SK-N-SH (cell line): ENCODE measurements at regions not wholly inside any gene's neighbourhood (a gene's known extent, or its start where the extent isn't known, plus 50 kb on each side); places are given as distances from the start of the nearest gene placed in this dataset.

Experiments
- CTCF ChIA-PET: fragments of 300-600, 350-600 bp; formaldehyde crosslinking; extraction: SDS; loops from one replicate; lab custom pipeline; 2021; lab: Yijun Ruan, JAX
- POLR2A ChIA-PET: fragments of 350-600 bp; sonication (Branson Sonifier 250); formaldehyde crosslinking; extraction: SDS; loops from one replicate; lab custom pipeline; 2020; ENCODE audit warnings: antibody characterized with exemption, inconsistent platforms; lab: Yijun Ruan, JAX
- DNase-seq: peaks from one replicate; pipeline ENCODE4 v3.0.0; 2012
- H2AFZ ChIP-seq: fragments of 200-600 bp; sonication (generic); 2 replicates; pipeline ENCODE4 v1.8.1; 2016; ENCODE audit warnings: antibody characterized with exemption, mild to moderate bottlenecking, low read depth
- H3F3A ChIP-seq: fragments of 200-600 bp; sonication (generic); replicated peaks from 2 replicates; pipeline ENCODE3; 2016; ENCODE audit warnings: antibody characterized with exemption, mild to moderate bottlenecking; ENCODE audit not compliant: insufficient read depth
- H3K27ac ChIP-seq, 2 experiments: fragments of 200-500 bp in 1 of 2; fragments of 200-600 bp in 1 of 2; sonication (Bioruptor generic) in 1 of 2; sonication (generic), shearing (Covaris generic) in 1 of 2; 2 replicates each; pipeline versions ENCODE4 v1.5.1 to v1.6.1; 2014 to 2016; ENCODE audit warnings: low read depth in 2 of 2, inconsistent platforms in 1 of 2, low read length in 1 of 2, mild to moderate bottlenecking in 1 of 2, mixed read lengths in 1 of 2
- H3K27me3 ChIP-seq: fragments of 200-600 bp; sonication (generic), shearing (Covaris generic); 2 replicates; pipeline ENCODE4 v1.6.1; 2016; ENCODE audit warnings: mixed run types; ENCODE audit not compliant: insufficient read depth
- H3K36me3 ChIP-seq, 2 experiments: fragments of 200-500 bp in 1 of 2; fragments of 200-600 bp in 1 of 2; sonication (Bioruptor generic) in 1 of 2; sonication (generic) in 1 of 2; replicated peaks in 1 of 2; 2 replicates each; pipeline versions ENCODE3 to v1.5.1; 2014 to 2016; ENCODE audit warnings: low read length in 1 of 2, mild to moderate bottlenecking in 1 of 2; ENCODE audit not compliant: insufficient read depth in 2 of 2, control insufficient read depth in 1 of 2
- H3K4me1 ChIP-seq, 2 experiments: fragments of 200-500 bp in 1 of 2; fragments of 200-600 bp in 1 of 2; sonication (Bioruptor generic) in 1 of 2; sonication (generic), shearing (Covaris generic) in 1 of 2; 2 replicates each; pipeline versions ENCODE4 v1.5.1 to v1.6.1; 2014 to 2016; ENCODE audit warnings: low read depth in 1 of 2, low read length in 1 of 2, mixed run types in 1 of 2; ENCODE audit not compliant: insufficient read depth in 2 of 2, control insufficient read depth in 1 of 2
- H3K4me2 ChIP-seq: fragments of 200-600 bp; sonication (generic), shearing (Covaris generic); 2 replicates; pipeline ENCODE4 v1.6.1; 2017; ENCODE audit warnings: mixed run types
- H3K4me3 ChIP-seq, 2 experiments: fragments of 200-500 bp in 1 of 2; fragments of 200-600 bp in 1 of 2; sonication (Bioruptor generic) in 1 of 2; sonication (generic), shearing (Covaris generic) in 1 of 2; 2 replicates each; pipeline versions ENCODE4 v1.5.1 to v1.8.1; 2014 to 2016; ENCODE audit warnings: low read depth in 2 of 2, inconsistent platforms in 1 of 2, low read length in 1 of 2, mild to moderate bottlenecking in 1 of 2, mixed read lengths in 1 of 2, moderate library complexity in 1 of 2
- H3K79me2 ChIP-seq: fragments of 200-600 bp; sonication (generic); 2 replicates; pipeline ENCODE4 v1.8.1; 2017; ENCODE audit warnings: mild to moderate bottlenecking; ENCODE audit not compliant: insufficient read depth
- H3K9ac ChIP-seq: fragments of 200-600 bp; sonication (generic); 2 replicates; pipeline ENCODE4 v1.6.1; 2017; ENCODE audit warnings: mixed run types
- H3K9me2 ChIP-seq: fragments of 200-600 bp; sonication (generic); 2 replicates; pipeline ENCODE4 v1.6.1; 2017; ENCODE audit warnings: mixed run types
- H3K9me3 ChIP-seq: fragments of 200-600 bp; sonication (generic); 2 replicates; pipeline ENCODE4 v1.6.1; 2017; ENCODE audit warnings: mixed run types, mild to moderate bottlenecking, moderate library complexity
- H4K20me1 ChIP-seq: fragments of 200-600 bp; sonication (generic); 2 replicates; pipeline ENCODE4 v1.6.1; 2017; ENCODE audit warnings: mild to moderate bottlenecking, mixed run types; ENCODE audit not compliant: insufficient read depth
- CHD2 ChIP-seq: fragments of 150-350 bp; IDR thresholded peaks from 2 replicates; pipeline ENCODE4 v1.6.1; 2018; ENCODE audit warnings: low read length; ENCODE audit not compliant: partially characterized antibody
- EP300 ChIP-seq, 2 experiments: IDR thresholded peaks; 2 replicates each; pipeline versions ENCODE4 v1.4.0 to v1.6.1; 2012; ENCODE audit warnings: borderline replicate concordance in 1 of 2, low read depth in 1 of 2, low read length in 1 of 2
- EZH2phosphoT487 ChIP-seq: fragments of 200-600 bp; sonication (generic); IDR thresholded peaks from 2 replicates; pipeline ENCODE4 v1.6.1; 2017; ENCODE audit warnings: low read depth, mixed run types, mild to moderate bottlenecking, antibody characterized with exemption, moderate library complexity, borderline replicate concordance
- FOSL2 ChIP-seq: IDR thresholded peaks from 2 replicates; pipeline ENCODE4 v1.4.0; 2012; ENCODE audit warnings: low read depth, mild to moderate bottlenecking, moderate library complexity, borderline replicate concordance
- FOXJ3 ChIP-seq: sonication (generic); formaldehyde crosslinking; IDR thresholded peaks from 2 replicates; pipeline ENCODE4 v1.5.1; 2020; ENCODE audit warnings: mild to moderate bottlenecking, missing genetic modification reagents
- GATA2 ChIP-seq: sonication (generic); formaldehyde crosslinking; IDR thresholded peaks from 2 replicates; pipeline ENCODE4 v1.5.0; 2020; ENCODE audit warnings: mild to moderate bottlenecking, missing genetic modification reagents
- JUND ChIP-seq: IDR thresholded peaks from 2 replicates; pipeline ENCODE4 v1.4.0; 2012
- NFIC ChIP-seq: IDR thresholded peaks from 2 replicates; pipeline ENCODE4 v1.4.0; 2012; ENCODE audit warnings: borderline replicate concordance
- NRF1 ChIP-seq: IDR thresholded peaks from 2 replicates; pipeline ENCODE4 v1.6.1; 2012; ENCODE audit warnings: low read depth, mild to moderate bottlenecking, low read length
- SIN3A ChIP-seq: IDR thresholded peaks from 2 replicates; pipeline ENCODE4 v1.6.1; 2012; ENCODE audit warnings: low read depth, mild to moderate bottlenecking, low read length, moderate library complexity, borderline replicate concordance
- SMC3 ChIP-seq: IDR thresholded peaks from 2 replicates; pipeline ENCODE4 v1.6.1; 2012; ENCODE audit warnings: low read depth, low read length, improper control_type of control experiment
- TAF1 ChIP-seq: IDR thresholded peaks from 2 replicates; pipeline ENCODE4 v1.6.1; 2012; ENCODE audit warnings: low read depth, mild to moderate bottlenecking, low read length, moderate library complexity, borderline replicate concordance
- TEAD4 ChIP-seq: IDR thresholded peaks from 2 replicates; pipeline ENCODE4 v1.4.0; 2012; ENCODE audit warnings: mild to moderate bottlenecking, borderline replicate concordance; ENCODE audit not compliant: insufficient read depth
- YY1 ChIP-seq: IDR thresholded peaks from 2 replicates; pipeline ENCODE4 v1.4.0; 2012; ENCODE audit warnings: low read depth, mild to moderate bottlenecking
- WGBS: methylation state at CpG from one replicate; pipeline ENCODE4 v1.1.6; 2017; ENCODE audit warnings: low lambda C conversion rate; 5-methylcytosine and 5-hydroxymethylcytosine counted together
- TF ChIP-seq, protein P1 (sequence below): IDR thresholded peaks from 2 replicates; pipeline ENCODE4 v1.4.0; 2012; ENCODE audit warnings: low read depth, borderline replicate concordance
- TF ChIP-seq, protein P2 (sequence below): IDR thresholded peaks from 2 replicates; pipeline ENCODE4 v1.4.0; 2012; ENCODE audit warnings: low read depth, borderline replicate concordance
- TF ChIP-seq, protein P3 (sequence below): fragments of 150-350 bp; IDR thresholded peaks from 2 replicates; pipeline ENCODE4 v1.6.1; 2016; ENCODE audit warnings: mild to moderate bottlenecking, low read depth, low read length
- TF ChIP-seq, protein P4 (sequence below): IDR thresholded peaks from 2 replicates; pipeline ENCODE4; 2012
- TF ChIP-seq, protein P5 (sequence below): fragments of 200-600 bp; sonication (generic); IDR thresholded peaks from 2 replicates; pipeline ENCODE4 v1.6.1; 2017; ENCODE audit warnings: antibody characterized with exemption, mild to moderate bottlenecking, moderate library complexity

DNA sequence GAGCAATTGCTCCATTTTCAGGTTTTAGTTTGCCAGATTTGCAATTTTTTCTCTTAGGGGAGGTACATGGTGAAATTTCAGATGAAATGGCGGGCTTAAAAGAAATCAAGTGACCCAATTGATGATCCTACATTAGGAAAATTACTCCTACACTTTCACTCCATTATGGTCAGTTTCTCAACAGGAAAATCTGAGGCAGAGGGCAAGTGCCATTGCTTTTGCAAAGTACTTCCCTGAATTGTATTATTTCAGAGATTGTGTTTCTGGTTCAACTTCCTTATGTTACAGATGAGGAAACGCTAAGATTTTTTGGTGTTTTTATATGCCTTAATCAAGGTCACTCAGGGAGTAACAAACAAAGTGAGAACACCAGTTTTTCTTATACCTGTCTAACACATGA, 302.2 kb downstream of the ARAP2 start:
- H3K9ac ChIP-seq, result no peak overlapping the region
- ChIA-PET CTCF (no interaction called here), POLR2A (no interaction called here)
- H3K4me1 ChIP-seq, result no peaks in the 10 kb centered on the region
- no peaks in the 10 kb centered on the region for H3K9me3 ChIP-seq
- H3K27ac ChIP-seq, result no peak overlapping the region
- H3K4me2 ChIP-seq, result no peak overlapping the region
- no peaks in the 10 kb centered on the region for H4K20me1 ChIP-seq
- no peak overlapping the region for H2AFZ ChIP-seq
- WGBS, result 3% methylated on average over 2 of the region's 2 CpGs
- H3K27me3 ChIP-seq, result no peaks in the 10 kb centered on the region
- no peaks in the 10 kb centered on the region for H3K79me2 ChIP-seq
- no peaks in the 10 kb centered on the region for H3K9me2 ChIP-seq
- TF ChIP-seq FOSL2 (no peak), FOXJ3 (CRISPR knock-in tag) (no peak), YY1 (no peak), JUND (no peak), TEAD4 (no peak), NRF1 (no peak)
- TF ChIP-seq, protein P1, sequence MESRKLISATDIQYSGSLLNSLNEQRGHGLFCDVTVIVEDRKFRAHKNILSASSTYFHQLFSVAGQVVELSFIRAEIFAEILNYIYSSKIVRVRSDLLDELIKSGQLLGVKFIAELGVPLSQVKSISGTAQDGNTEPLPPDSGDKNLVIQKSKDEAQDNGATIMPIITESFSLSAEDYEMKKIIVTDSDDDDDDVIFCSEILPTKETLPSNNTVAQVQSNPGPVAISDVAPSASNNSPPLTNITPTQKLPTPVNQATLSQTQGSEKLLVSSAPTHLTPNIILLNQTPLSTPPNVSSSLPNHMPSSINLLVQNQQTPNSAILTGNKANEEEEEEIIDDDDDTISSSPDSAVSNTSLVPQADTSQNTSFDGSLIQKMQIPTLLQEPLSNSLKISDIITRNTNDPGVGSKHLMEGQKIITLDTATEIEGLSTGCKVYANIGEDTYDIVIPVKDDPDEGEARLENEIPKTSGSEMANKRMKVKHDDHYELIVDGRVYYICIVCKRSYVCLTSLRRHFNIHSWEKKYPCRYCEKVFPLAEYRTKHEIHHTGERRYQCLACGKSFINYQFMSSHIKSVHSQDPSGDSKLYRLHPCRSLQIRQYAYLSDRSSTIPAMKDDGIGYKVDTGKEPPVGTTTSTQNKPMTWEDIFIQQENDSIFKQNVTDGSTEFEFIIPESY, result no peak
- TF ChIP-seq, protein P2, sequence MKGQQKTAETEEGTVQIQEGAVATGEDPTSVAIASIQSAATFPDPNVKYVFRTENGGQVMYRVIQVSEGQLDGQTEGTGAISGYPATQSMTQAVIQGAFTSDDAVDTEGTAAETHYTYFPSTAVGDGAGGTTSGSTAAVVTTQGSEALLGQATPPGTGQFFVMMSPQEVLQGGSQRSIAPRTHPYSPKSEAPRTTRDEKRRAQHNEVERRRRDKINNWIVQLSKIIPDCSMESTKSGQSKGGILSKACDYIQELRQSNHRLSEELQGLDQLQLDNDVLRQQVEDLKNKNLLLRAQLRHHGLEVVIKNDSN, result no peak
- no peak for DNase-seq
- no peaks in the 10 kb centered on the region for H3K36me3 ChIP-seq
- H3F3A ChIP-seq, result no peaks in the 10 kb centered on the region
- H3K4me3 ChIP-seq, result no peak overlapping the region

DNA sequence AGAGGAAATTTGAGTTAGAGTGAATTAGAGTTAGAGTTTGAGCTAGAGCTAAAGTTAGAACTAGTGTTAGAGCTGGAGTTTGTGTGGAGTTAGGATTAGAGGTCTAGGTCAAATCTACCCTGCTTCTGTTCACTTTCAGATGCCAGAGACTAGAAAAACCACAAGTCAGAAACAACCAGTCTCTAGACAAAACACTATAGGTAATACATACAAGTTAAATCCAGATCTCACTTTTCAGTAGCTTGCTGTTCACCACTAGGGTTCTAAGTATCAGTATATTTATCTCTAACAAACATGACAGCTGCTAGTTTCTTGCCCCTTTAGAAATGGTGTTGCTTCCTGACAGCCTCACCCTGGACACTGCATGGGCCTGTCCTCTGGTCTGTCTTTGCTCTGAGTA, 300.7 kb downstream of the ARAP2 start:
- Histone ChIP-seq H2AFZ (no peak overlapping the region), H3K4me2 (no peak overlapping the region), H3K27me3 (no peaks in the 10 kb centered on the region), H3K9me2 (no peaks in the 10 kb centered on the region), H4K20me1 (no peaks in the 10 kb centered on the region), H3F3A (no peaks in the 10 kb centered on the region), H3K36me3 (no peaks in the 10 kb centered on the region), H3K9ac (no peak overlapping the region), H3K9me3 (no peaks in the 10 kb centered on the region), H3K4me1 (no peaks in the 10 kb centered on the region), H3K27ac (no peak overlapping the region), H3K4me3 (no peak overlapping the region), H3K79me2 (no peaks in the 10 kb centered on the region)
- ChIA-PET CTCF (interaction anchor here (1.0 to 1.1 kb wide), 2 partner anchors 9 to 12 kb away, joined by 3 to 5 read pairs; no protein-coding TSS in a partner anchor), POLR2A (no interaction called here)
- DNase-seq, result no peak
- TF ChIP-seq JUND (no peak), CHD2 (no peak), EZH2phosphoT487 (no peak), TAF1 (no peak), TEAD4 (no peak), EP300 (IDR thresholded peaks at IDR 0.05; ENCODE audit: borderline replicate concordance in 1 of 2, low read depth in 1 of 2, low read length in 1 of 2) (no peak), SMC3 (no peak), FOSL2 (no peak), NFIC (no peak), SIN3A (no peak), GATA2 (no peak), YY1 (no peak)
- TF ChIP-seq, protein P3, sequence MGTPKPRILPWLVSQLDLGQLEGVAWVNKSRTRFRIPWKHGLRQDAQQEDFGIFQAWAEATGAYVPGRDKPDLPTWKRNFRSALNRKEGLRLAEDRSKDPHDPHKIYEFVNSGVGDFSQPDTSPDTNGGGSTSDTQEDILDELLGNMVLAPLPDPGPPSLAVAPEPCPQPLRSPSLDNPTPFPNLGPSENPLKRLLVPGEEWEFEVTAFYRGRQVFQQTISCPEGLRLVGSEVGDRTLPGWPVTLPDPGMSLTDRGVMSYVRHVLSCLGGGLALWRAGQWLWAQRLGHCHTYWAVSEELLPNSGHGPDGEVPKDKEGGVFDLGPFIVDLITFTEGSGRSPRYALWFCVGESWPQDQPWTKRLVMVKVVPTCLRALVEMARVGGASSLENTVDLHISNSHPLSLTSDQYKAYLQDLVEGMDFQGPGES, result no peak
- TF ChIP-seq, protein P2, result no peak
- TF ChIP-seq, protein P4, sequence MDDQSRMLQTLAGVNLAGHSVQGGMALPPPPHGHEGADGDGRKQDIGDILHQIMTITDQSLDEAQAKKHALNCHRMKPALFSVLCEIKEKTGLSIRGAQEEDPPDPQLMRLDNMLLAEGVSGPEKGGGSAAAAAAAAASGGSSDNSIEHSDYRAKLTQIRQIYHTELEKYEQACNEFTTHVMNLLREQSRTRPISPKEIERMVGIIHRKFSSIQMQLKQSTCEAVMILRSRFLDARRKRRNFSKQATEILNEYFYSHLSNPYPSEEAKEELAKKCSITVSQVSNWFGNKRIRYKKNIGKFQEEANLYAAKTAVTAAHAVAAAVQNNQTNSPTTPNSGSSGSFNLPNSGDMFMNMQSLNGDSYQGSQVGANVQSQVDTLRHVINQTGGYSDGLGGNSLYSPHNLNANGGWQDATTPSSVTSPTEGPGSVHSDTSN, result no peak
- TF ChIP-seq, protein P5, sequence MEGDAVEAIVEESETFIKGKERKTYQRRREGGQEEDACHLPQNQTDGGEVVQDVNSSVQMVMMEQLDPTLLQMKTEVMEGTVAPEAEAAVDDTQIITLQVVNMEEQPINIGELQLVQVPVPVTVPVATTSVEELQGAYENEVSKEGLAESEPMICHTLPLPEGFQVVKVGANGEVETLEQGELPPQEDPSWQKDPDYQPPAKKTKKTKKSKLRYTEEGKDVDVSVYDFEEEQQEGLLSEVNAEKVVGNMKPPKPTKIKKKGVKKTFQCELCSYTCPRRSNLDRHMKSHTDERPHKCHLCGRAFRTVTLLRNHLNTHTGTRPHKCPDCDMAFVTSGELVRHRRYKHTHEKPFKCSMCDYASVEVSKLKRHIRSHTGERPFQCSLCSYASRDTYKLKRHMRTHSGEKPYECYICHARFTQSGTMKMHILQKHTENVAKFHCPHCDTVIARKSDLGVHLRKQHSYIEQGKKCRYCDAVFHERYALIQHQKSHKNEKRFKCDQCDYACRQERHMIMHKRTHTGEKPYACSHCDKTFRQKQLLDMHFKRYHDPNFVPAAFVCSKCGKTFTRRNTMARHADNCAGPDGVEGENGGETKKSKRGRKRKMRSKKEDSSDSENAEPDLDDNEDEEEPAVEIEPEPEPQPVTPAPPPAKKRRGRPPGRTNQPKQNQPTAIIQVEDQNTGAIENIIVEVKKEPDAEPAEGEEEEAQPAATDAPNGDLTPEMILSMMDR, result no peak
